GM06990 (cell line): ENCODE measurements at regions not wholly inside any gene's neighbourhood (a gene's known extent, or its start where the extent isn't known, plus 50 kb on each side); places are given as distances from the start of the nearest gene placed in this dataset.

Experiments
- DNase-seq: peaks from one replicate; pipeline ENCODE4 v3.0.0-alpha.2; 2011; ENCODE audit not compliant: insufficient read length; ENCODE audit errors: extremely low read depth
- H3K27me3 ChIP-seq: replicated peaks from 2 replicates; pipeline ENCODE4 v1.6.0; 2011; ENCODE audit warnings: low read length; ENCODE audit not compliant: control insufficient read depth, insufficient read depth
- H3K36me3 ChIP-seq: 2 replicates; pipeline ENCODE4 v1.5.1; 2011; ENCODE audit warnings: low read length; ENCODE audit not compliant: control insufficient read depth, insufficient read depth
- H3K4me3 ChIP-seq: replicated peaks from 2 replicates; pipeline ENCODE4 v1.5.1; 2011; ENCODE audit warnings: low read depth, mild to moderate bottlenecking, control low read depth, low read length
- CTCF ChIP-seq: IDR thresholded peaks from 2 replicates; pipeline ENCODE4 v1.5.1; 2011; ENCODE audit warnings: low read length, control low read depth, mild to moderate bottlenecking, inconsistent platforms; ENCODE audit not compliant: insufficient read depth, poor library complexity, severe bottlenecking

- Histone ChIP-seq H3K36me3 (no peaks in the 10 kb centered on the region), H3K4me3 (no peak overlapping the region), H3K27me3 (no peaks in the 10 kb centered on the region)
- no peak for DNase-seq
- no peak for TF ChIP-seq CTCF
These were observed 803.3 kb upstream of the CTNND2 start for GRCh38 chr5:12707560-12707959.

- DNase-seq = no peak
- no peak overlapping the region for H3K4me3 ChIP-seq
- TF ChIP-seq CTCF = no peak
- no peaks in the 10 kb centered on the region for H3K36me3 ChIP-seq
- H3K27me3 ChIP-seq = no peaks in the 10 kb centered on the region
These were observed 800.7 kb upstream of the CTNND2 start for GRCh38 chr5:12704955-12705354.

- no peak overlapping the region for H3K4me3 ChIP-seq
- H3K27me3 ChIP-seq = no peaks in the 10 kb centered on the region
- no peak for DNase-seq
- H3K36me3 ChIP-seq = no peaks in the 10 kb centered on the region
- TF ChIP-seq CTCF = no peak
These were observed 799.0 kb upstream of the CTNND2 start for GRCh38 chr5:12703254-12703653.

GRCh38 chr5:12695651-12696050 is 791.4 kb upstream of the CTNND2 start:
- no peaks in the 10 kb centered on the region for H3K36me3 ChIP-seq
- no peaks in the 10 kb centered on the region for H3K27me3 ChIP-seq
- H3K4me3 ChIP-seq = no peak overlapping the region
- no peak for TF ChIP-seq CTCF
- DNase-seq = no peak

- no peak for DNase-seq
- no peaks in the 10 kb centered on the region for H3K36me3 ChIP-seq
These were observed 787.1 kb upstream of the CTNND2 start for GRCh38 chr5:12691330-12691729.

More at GRCh38 chr5:12691330-12691729, 787.1 kb upstream of the CTNND2 start:
- TF ChIP-seq CTCF = no peak
- Histone ChIP-seq H3K27me3 (no peaks in the 10 kb centered on the region), H3K4me3 (no peak overlapping the region)
